Nephron progenitor cell (in vitro differentiated cells): ENCODE measurements at regions not wholly inside any gene's neighbourhood (a gene's known extent, or its start where the extent isn't known, plus 50 kb on each side); places are given as distances from the start of the nearest gene placed in this dataset.

Experiments used
- DNase-seq: peaks from one replicate; pipeline ENCODE4 v3.0.0; 2021
- H3K27ac Mint-ChIP-seq: 2 replicates; pipeline ENCODE4 v1.8.0; 2021; ENCODE audit warnings: mild to moderate bottlenecking, moderate library complexity, mixed read lengths
- H3K27me3 Mint-ChIP-seq: 2 replicates; pipeline ENCODE4 v1.8.0; 2021; ENCODE audit warnings: mild to moderate bottlenecking, low read depth, mixed read lengths; ENCODE audit not compliant: poor library complexity
- H3K36me3 Mint-ChIP-seq: 2 replicates; pipeline ENCODE4 v1.8.0; 2021; ENCODE audit warnings: low read depth, mixed read lengths
- H3K4me1 Mint-ChIP-seq: 2 replicates; pipeline ENCODE4 v1.8.0; 2021; ENCODE audit warnings: mixed read lengths
- H3K4me3 Mint-ChIP-seq: 2 replicates; pipeline ENCODE4 v1.8.0; 2021; ENCODE audit warnings: mild to moderate bottlenecking, moderate library complexity, mixed read lengths
- H3K9me3 Mint-ChIP-seq: 2 replicates; pipeline ENCODE4 v1.8.0; 2021; ENCODE audit warnings: mild to moderate bottlenecking, moderate library complexity, mixed read lengths
- TF ChIP-seq, protein P1 (sequence below): fragments of 200-600 bp; sonication (generic); IDR thresholded peaks from 2 replicates; pipeline ENCODE4 v1.5.0; 2021; ENCODE audit warnings: antibody characterized with exemption

DNA sequence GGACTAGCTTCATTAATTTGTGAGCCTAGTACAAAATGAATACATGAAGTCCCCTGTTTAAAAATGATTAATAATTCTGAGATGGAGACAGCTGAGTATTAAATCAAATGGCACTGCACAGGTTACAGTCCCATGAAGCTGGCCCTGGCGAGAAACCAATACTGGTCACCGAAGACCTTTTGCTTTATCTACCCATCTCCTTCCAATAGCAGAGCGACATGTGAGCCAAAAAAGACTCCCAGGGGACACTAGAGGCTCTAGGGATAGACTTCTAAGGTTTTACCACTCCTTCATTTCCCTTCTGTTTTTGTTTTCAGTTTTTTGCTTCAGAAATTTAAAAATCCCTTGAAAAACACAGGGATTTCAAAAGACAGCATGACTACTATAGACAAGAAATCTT lies 97.0 kb upstream of the CCSER1 start:
- Mint-ChIP-seq H3K36me3 (no peaks in the 10 kb centered on the region), H3K27me3 (no peaks in the 10 kb centered on the region), H3K4me3 (no peak overlapping the region)

DNA sequence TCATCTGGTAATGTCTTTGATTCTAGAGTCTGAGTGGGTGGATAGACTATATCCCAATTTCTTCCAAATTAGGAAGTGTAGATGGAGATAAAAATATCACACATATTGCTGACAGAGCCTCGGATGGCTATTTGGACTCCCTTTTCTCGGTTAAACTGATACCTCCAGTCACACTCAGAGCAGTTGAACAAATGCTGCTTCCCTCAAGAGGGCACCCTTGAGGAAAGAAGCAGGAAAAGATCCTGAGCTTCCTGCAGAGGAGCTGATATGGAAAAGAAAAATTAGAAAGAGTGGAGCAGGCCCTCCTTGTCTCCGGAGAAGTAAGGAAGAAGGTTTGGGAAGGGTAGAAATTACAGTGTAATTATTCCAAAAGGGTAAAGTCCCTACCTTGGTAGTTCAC lies 96.2 kb upstream of the CCSER1 start:
- Mint-ChIP-seq H3K27me3 (no peaks in the 10 kb centered on the region), H3K36me3 (no peaks in the 10 kb centered on the region), H3K27ac (no peak overlapping the region), H3K4me3 (no peak overlapping the region), H3K9me3 (peaks cover 25% of the 10 kb centered on the region), H3K4me1 (peaks cover 12% of the 10 kb centered on the region)
- DNase-seq = no peak
- TF ChIP-seq, protein P1, sequence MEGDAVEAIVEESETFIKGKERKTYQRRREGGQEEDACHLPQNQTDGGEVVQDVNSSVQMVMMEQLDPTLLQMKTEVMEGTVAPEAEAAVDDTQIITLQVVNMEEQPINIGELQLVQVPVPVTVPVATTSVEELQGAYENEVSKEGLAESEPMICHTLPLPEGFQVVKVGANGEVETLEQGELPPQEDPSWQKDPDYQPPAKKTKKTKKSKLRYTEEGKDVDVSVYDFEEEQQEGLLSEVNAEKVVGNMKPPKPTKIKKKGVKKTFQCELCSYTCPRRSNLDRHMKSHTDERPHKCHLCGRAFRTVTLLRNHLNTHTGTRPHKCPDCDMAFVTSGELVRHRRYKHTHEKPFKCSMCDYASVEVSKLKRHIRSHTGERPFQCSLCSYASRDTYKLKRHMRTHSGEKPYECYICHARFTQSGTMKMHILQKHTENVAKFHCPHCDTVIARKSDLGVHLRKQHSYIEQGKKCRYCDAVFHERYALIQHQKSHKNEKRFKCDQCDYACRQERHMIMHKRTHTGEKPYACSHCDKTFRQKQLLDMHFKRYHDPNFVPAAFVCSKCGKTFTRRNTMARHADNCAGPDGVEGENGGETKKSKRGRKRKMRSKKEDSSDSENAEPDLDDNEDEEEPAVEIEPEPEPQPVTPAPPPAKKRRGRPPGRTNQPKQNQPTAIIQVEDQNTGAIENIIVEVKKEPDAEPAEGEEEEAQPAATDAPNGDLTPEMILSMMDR = no peak

More for the DNA sequence above, 97.0 kb upstream of the CCSER1 start:
- Mint-ChIP-seq H3K4me1 (peaks cover 12% of the 10 kb centered on the region), H3K9me3 (peaks cover 18% of the 10 kb centered on the region), H3K27ac (no peak overlapping the region)
- TF ChIP-seq, protein P1 = no peak
- DNase-seq = no peak

DNA sequence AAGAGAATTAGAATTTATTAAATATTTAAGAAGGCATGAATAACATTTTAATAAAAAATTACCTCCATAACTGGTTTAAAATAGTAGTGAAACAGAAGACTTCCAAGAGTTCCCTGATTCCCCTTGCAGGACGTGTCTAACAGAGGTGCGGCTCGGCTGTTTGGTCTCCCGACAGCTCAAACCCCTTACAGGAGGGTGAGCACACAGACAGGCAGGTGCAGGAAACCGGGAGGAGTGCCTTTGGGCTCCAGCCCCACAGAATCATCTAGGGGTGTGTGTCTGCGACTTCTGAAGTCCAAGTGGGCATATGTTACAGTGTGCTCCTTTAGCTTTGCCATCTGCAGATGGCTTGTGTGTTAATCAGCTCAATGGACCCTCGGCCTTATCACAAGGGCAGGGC lies 88.1 kb upstream of the CCSER1 start:
- DNase-seq = no peak
- Mint-ChIP-seq H3K27ac (no peak overlapping the region), H3K9me3 (peaks cover 18% of the 10 kb centered on the region), H3K36me3 (no peaks in the 10 kb centered on the region), H3K4me3 (no peak overlapping the region), H3K4me1 (no peaks in the 10 kb centered on the region), H3K27me3 (no peaks in the 10 kb centered on the region)
- TF ChIP-seq, protein P1 = no peak

DNA sequence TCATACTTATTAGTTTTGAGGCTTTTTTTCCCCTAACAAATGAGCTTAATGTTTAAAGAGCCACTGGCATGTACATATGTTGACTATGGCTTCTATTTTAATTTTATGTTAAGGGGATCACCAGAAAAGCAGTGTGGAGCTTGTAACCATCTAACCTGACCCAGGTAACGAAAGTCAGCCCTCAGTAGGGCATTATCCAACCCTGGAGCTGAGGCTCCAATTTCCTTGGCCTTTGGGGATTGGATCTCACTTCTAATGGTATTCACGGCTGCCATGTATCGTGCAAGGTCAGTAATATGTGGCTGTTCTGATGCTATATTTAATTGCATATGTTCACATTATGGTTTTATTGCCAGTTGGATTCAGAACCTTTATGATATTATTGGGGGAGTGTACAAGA lies 75.2 kb upstream of the CCSER1 start:
- H3K27me3 Mint-ChIP-seq = no peaks in the 10 kb centered on the region
- no peaks in the 10 kb centered on the region for H3K9me3 Mint-ChIP-seq
- DNase-seq = no peak
- H3K27ac Mint-ChIP-seq = no peak overlapping the region
- no peaks in the 10 kb centered on the region for H3K4me1 Mint-ChIP-seq
- H3K36me3 Mint-ChIP-seq = no peaks in the 10 kb centered on the region
- TF ChIP-seq, protein P1 = no peak
- H3K4me3 Mint-ChIP-seq = no peak overlapping the region

DNA sequence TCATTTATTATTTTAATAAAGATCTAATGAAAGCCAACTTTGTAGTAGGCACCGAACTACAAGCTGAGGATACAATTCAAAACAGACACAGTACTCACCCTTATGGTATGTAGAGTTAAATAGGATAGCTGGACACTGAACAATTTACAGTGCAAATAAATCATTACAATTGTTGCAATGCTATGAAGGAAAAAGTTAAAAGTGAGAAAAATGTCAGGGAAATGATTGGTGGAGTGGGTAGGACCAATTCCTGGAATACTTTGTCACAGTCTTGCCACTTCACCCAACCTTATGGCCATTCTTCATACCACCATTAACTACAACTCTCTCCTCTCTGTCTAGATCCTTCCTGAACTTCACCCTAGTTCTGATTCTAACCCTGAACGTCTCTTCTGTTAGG lies 70.1 kb upstream of the CCSER1 start:
- peaks cover 7% of the 10 kb centered on the region for H3K4me1 Mint-ChIP-seq
- no peaks in the 10 kb centered on the region for H3K36me3 Mint-ChIP-seq

DNA sequence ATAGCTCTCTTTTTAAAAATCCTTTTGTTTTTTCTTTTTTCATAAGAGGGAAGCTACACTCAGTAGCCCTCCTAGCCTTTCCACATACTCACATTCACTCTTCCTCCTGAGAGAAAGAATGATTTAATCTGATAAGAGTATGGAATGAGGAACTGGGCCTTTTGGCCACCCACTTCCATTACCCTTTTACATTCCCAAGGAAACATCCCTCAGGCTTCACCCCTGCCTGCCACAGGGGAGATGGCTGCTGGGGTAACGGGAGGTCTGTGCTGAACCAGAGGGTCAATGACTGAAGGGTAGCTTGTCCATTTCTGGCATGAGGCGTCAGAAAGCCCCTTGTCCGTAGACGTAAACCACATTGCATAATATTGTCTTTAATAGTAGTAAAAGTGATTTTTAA lies 67.2 kb upstream of the CCSER1 start:
- Mint-ChIP-seq H3K9me3 (no peaks in the 10 kb centered on the region), H3K27me3 (no peaks in the 10 kb centered on the region), H3K36me3 (no peaks in the 10 kb centered on the region), H3K4me3 (no peak overlapping the region), H3K4me1 (peaks cover 7% of the 10 kb centered on the region), H3K27ac (no peak overlapping the region)
- TF ChIP-seq, protein P1 = no peak
- no peak for DNase-seq

More for the DNA sequence above, 70.1 kb upstream of the CCSER1 start:
- Mint-ChIP-seq H3K9me3 (no peaks in the 10 kb centered on the region), H3K27me3 (no peaks in the 10 kb centered on the region), H3K4me3 (no peak overlapping the region), H3K27ac (peak overlapping the region; percentile 3)
- DNase-seq = no peak
- TF ChIP-seq, protein P1 = no peak
